ENCODE measurements at regions not wholly inside any gene's neighbourhood (a gene's known extent, or its start where the extent isn't known, plus 50 kb on each side); places are given as distances from the start of the nearest gene placed in this dataset.

- no peak for DNase-seq (ENCODE audit: low spot score)
- Histone ChIP-seq H3K4me3 (ENCODE audit: severe bottlenecking) (no peak overlapping the region), H3K9me3 (ENCODE audit: severe bottlenecking) (no peaks in the 10 kb centered on the region), H3K27ac (ENCODE audit: poor library complexity, severe bottlenecking) (no peak overlapping the region), H3K27me3 (ENCODE audit: insufficient read depth, poor library complexity, severe bottlenecking) (peaks cover 23% of the 10 kb centered on the region), H3K36me3 (ENCODE audit: low read depth) (no peaks in the 10 kb centered on the region), H3K4me1 (ENCODE audit: insufficient read depth, poor library complexity, severe bottlenecking) (no peaks in the 10 kb centered on the region)
- TF ChIP-seq CTCF (IDR thresholded peaks at IDR 0.05; ENCODE audit: poor library complexity, severe bottlenecking) = no peak
- ATAC-seq (ENCODE audit: low read depth) = no peak
Observed at GRCh38 chr7:155981703-155982102, 169.4 kb upstream of the SHH start.

GRCh38 chr7:155980841-155981240 lies 168.6 kb upstream of the SHH start:
- DNase-seq (ENCODE audit: low spot score) = peak; percentile 19
- H3K36me3 ChIP-seq (ENCODE audit: low read depth) = no peaks in the 10 kb centered on the region

GRCh38 chr7:155979994-155980393 lies 167.7 kb upstream of the SHH start:
- H3K4me1 ChIP-seq (ENCODE audit: insufficient read depth, poor library complexity, severe bottlenecking) = no peaks in the 10 kb centered on the region
- no peak for TF ChIP-seq CTCF (IDR thresholded peaks at IDR 0.05; ENCODE audit: poor library complexity, severe bottlenecking)
- H3K27ac ChIP-seq (ENCODE audit: poor library complexity, severe bottlenecking) = no peak overlapping the region
- H3K36me3 ChIP-seq (ENCODE audit: low read depth) = no peaks in the 10 kb centered on the region
- H3K27me3 ChIP-seq (ENCODE audit: insufficient read depth, poor library complexity, severe bottlenecking) = peaks cover 23% of the 10 kb centered on the region
- ATAC-seq (ENCODE audit: low read depth) (no peak), DNase-seq (ENCODE audit: low spot score) (peak; percentile 17)
- no peaks in the 10 kb centered on the region for H3K9me3 ChIP-seq (ENCODE audit: severe bottlenecking)
- no peak overlapping the region for H3K4me3 ChIP-seq (ENCODE audit: severe bottlenecking)

More at GRCh38 chr7:155980841-155981240, 168.6 kb upstream of the SHH start:
- Histone ChIP-seq H3K4me3 (ENCODE audit: severe bottlenecking) (no peak overlapping the region), H3K27ac (ENCODE audit: poor library complexity, severe bottlenecking) (no peak overlapping the region), H3K9me3 (ENCODE audit: severe bottlenecking) (no peaks in the 10 kb centered on the region), H3K27me3 (ENCODE audit: insufficient read depth, poor library complexity, severe bottlenecking) (peaks cover 23% of the 10 kb centered on the region), H3K4me1 (ENCODE audit: insufficient read depth, poor library complexity, severe bottlenecking) (no peaks in the 10 kb centered on the region)
- TF ChIP-seq CTCF (IDR thresholded peaks at IDR 0.05; ENCODE audit: poor library complexity, severe bottlenecking) = no peak
- no peak for ATAC-seq (ENCODE audit: low read depth)

DNA sequence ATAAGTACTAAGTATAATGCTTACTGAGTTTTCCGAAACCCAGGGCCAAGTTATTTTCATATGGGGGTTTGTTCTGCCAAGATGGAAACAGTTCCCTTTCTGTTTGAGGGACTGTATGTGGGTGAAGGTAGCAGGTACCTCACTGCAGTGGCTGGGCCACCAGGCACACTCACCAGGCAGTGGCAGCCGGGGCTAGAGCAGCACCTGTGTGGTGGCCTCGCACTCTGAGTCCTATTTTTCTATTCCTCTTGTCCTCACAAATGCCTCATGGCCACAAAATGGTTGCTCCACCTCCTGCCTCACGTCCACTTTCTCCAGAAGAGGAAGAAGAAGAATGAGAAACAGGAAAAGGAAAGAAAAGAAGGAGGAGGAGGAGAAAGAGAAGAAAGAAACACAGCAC lies 167.3 kb upstream of the SHH start:
- Histone ChIP-seq H3K27ac (ENCODE audit: poor library complexity, severe bottlenecking) (no peak overlapping the region), H3K27me3 (ENCODE audit: insufficient read depth, poor library complexity, severe bottlenecking) (peaks cover 23% of the 10 kb centered on the region), H3K4me3 (ENCODE audit: severe bottlenecking) (no peak overlapping the region), H3K9me3 (ENCODE audit: severe bottlenecking) (no peaks in the 10 kb centered on the region), H3K36me3 (ENCODE audit: low read depth) (no peaks in the 10 kb centered on the region), H3K4me1 (ENCODE audit: insufficient read depth, poor library complexity, severe bottlenecking) (no peaks in the 10 kb centered on the region)
- no peak for TF ChIP-seq CTCF (IDR thresholded peaks at IDR 0.05; ENCODE audit: poor library complexity, severe bottlenecking)
- DNase-seq (ENCODE audit: low spot score) (no peak), ATAC-seq (ENCODE audit: low read depth) (no peak)

DNA sequence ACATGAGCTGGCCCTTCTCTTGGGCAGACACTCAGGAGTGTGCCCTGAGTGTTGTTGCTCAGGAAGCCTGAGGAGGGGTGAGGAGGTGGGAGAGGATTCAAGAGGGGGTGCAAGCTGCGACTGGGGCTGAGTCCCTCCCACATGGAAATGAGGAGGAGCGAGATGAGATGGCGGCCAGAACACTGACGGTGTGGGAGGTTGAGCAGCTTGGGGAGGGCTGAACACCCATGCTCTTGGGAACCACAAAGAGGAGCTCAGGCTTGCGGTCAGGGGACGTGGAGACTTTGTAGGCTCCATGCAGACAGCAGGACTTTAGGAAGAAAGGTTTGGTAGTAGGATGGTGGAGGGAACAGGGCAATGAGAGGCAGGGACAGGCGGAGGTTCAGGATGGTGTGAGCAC lies 163.2 kb upstream of the SHH start:
- Histone ChIP-seq H3K27me3 (ENCODE audit: insufficient read depth, poor library complexity, severe bottlenecking) (peaks cover 23% of the 10 kb centered on the region), H3K9me3 (ENCODE audit: severe bottlenecking) (no peaks in the 10 kb centered on the region), H3K27ac (ENCODE audit: poor library complexity, severe bottlenecking) (no peak overlapping the region), H3K36me3 (ENCODE audit: low read depth) (no peaks in the 10 kb centered on the region), H3K4me3 (ENCODE audit: severe bottlenecking) (no peak overlapping the region), H3K4me1 (ENCODE audit: insufficient read depth, poor library complexity, severe bottlenecking) (no peaks in the 10 kb centered on the region)
- peak; percentile 20 for DNase-seq (ENCODE audit: low spot score)
- TF ChIP-seq CTCF (IDR thresholded peaks at IDR 0.05; ENCODE audit: poor library complexity, severe bottlenecking) = no peak
- ATAC-seq (ENCODE audit: low read depth) = no peak

Measured in RWPE2 (cell line).